Natural killer cell (primary cell): ENCODE measurements at regions not wholly inside any gene's neighbourhood (a gene's known extent, or its start where the extent isn't known, plus 50 kb on each side); places are given as distances from the start of the nearest gene placed in this dataset.

Experiments used
- ATAC-seq, 3 donors: fragments of 150-1000 bp in 2 of 3; fragments of 200-7000 bp in 1 of 3; cut with Tn5 transposase; 1 replicate in 1 of 3; 2 replicates in 2 of 3; pipeline ENCODE4 v1.10.0; 2021; ENCODE audit warnings: mild to moderate bottlenecking in 2 of 3, moderate library complexity in 2 of 3
- DNase-seq, 2 donors: peaks; one replicate each; pipeline versions ENCODE4 v3.0.0 to v3.0.0-alpha.2; 2013 to 2021; ENCODE audit warnings: mixed read lengths in 1 of 2
- H3K27ac ChIP-seq: one replicate; pipeline ENCODE4 v1.5.1; 2013; ENCODE audit warnings: mild to moderate bottlenecking, low read length
- H3K27me3 ChIP-seq: one replicate; pipeline ENCODE4 v1.6.1; 2013; ENCODE audit warnings: low read length; ENCODE audit not compliant: control insufficient read depth, insufficient read depth
- H3K36me3 ChIP-seq: one replicate; pipeline ENCODE4 v1.6.1; 2013; ENCODE audit warnings: low read length; ENCODE audit not compliant: control insufficient read depth, insufficient read depth
- H3K4me1 ChIP-seq: one replicate; pipeline ENCODE4 v1.6.1; 2013; ENCODE audit warnings: low read length; ENCODE audit not compliant: control insufficient read depth, insufficient read depth
- H3K4me3 ChIP-seq: one replicate; pipeline ENCODE4 v1.5.1; 2013; ENCODE audit warnings: low read length
- H3K9me3 ChIP-seq: one replicate; pipeline ENCODE4 v1.6.1; 2013; ENCODE audit warnings: low read length; ENCODE audit not compliant: control insufficient read depth, insufficient read depth
- H3K27ac Mint-ChIP-seq, 2 donors: one replicate each; pipeline ENCODE4 v1.8.0; 2022; ENCODE audit warnings: mild to moderate bottlenecking in 2 of 2, mixed read lengths in 2 of 2, moderate library complexity in 1 of 2
- H3K27me3 Mint-ChIP-seq, 2 donors: one replicate each; pipeline ENCODE4 v1.8.0; 2022; ENCODE audit warnings: low read depth in 2 of 2, mixed read lengths in 2 of 2
- H3K36me3 Mint-ChIP-seq: one replicate; pipeline ENCODE4 v1.8.0; 2022; ENCODE audit warnings: mixed read lengths
- H3K4me1 Mint-ChIP-seq, 2 donors: one replicate each; pipeline ENCODE4 v1.8.0; 2022; ENCODE audit warnings: mixed read lengths in 2 of 2
- H3K4me3 Mint-ChIP-seq: one replicate; pipeline ENCODE4 v1.8.0; 2022; ENCODE audit warnings: mild to moderate bottlenecking, moderate library complexity, mixed read lengths
- H3K9me3 Mint-ChIP-seq, 2 donors: one replicate each; pipeline ENCODE4 v1.8.0; 2022; ENCODE audit warnings: mixed read lengths in 2 of 2
- WGBS: methylation state at CpG from one replicate; pipeline ENCODE4 v1.1.7; 2013; ENCODE audit warnings: missing lambda C conversion rate; ENCODE audit not compliant: insufficient coverage; 5-methylcytosine and 5-hydroxymethylcytosine counted together
- intact Hi-C: fragments of 100-400 bp; cut with micrococcal nuclease; formaldehyde crosslinking; loops from one replicate; pipeline ENCODE4 v1.14.2; 2022
- TF ChIP-seq, protein P1 (sequence below): fragments of 200-600 bp; IDR thresholded peaks from one replicate; pipeline ENCODE4 v1.8.0; 2022; ENCODE audit warnings: antibody characterized with exemption

DNA sequence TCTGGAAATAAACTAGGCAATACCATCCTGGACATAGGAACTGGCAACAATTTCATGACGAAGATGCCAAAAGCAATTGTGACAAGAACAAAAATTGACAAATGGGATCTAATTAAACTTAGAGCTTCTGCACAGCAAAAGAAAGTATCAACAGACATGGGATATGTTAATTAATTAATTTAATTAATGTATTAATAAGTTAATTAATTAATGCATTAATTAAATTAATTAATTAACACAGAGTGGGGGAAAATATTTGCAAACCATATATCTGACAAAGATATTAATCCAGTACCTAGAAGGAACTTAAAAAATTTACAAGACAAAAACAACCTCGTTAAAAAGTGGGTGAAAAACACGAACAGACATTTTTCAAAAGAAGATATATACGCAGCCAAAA, 83.6 kb downstream of the GCC1 start:
- 90% methylated on average over 2 of the region's 4 CpGs for WGBS
- ATAC-seq = no peak
- no peaks in the 10 kb centered on the region for H3K9me3 Mint-ChIP-seq
- H3K27ac Mint-ChIP-seq = no peak overlapping the region
- H3K27ac ChIP-seq = no peak overlapping the region
- no peak overlapping the region for H3K4me3 ChIP-seq
- no peak for DNase-seq
- H3K27me3 Mint-ChIP-seq = peaks cover 25 to 70% of the 10 kb centered on the region in 2 donors
- H3K36me3 Mint-ChIP-seq = no peaks in the 10 kb centered on the region
- no peaks in the 10 kb centered on the region for H3K9me3 ChIP-seq
- no peaks in the 10 kb centered on the region for H3K36me3 ChIP-seq
- intact Hi-C loops = no loop called here
- TF ChIP-seq, protein P1, sequence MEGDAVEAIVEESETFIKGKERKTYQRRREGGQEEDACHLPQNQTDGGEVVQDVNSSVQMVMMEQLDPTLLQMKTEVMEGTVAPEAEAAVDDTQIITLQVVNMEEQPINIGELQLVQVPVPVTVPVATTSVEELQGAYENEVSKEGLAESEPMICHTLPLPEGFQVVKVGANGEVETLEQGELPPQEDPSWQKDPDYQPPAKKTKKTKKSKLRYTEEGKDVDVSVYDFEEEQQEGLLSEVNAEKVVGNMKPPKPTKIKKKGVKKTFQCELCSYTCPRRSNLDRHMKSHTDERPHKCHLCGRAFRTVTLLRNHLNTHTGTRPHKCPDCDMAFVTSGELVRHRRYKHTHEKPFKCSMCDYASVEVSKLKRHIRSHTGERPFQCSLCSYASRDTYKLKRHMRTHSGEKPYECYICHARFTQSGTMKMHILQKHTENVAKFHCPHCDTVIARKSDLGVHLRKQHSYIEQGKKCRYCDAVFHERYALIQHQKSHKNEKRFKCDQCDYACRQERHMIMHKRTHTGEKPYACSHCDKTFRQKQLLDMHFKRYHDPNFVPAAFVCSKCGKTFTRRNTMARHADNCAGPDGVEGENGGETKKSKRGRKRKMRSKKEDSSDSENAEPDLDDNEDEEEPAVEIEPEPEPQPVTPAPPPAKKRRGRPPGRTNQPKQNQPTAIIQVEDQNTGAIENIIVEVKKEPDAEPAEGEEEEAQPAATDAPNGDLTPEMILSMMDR = no peak
- H3K4me1 ChIP-seq = no peaks in the 10 kb centered on the region
- no peaks in the 10 kb centered on the region for H3K4me1 Mint-ChIP-seq
- no peaks in the 10 kb centered on the region for H3K27me3 ChIP-seq
- H3K4me3 Mint-ChIP-seq = no peak overlapping the region

GRCh38 chr7:127487381-127487780, 94.9 kb upstream of the ZNF800 start:
- TF ChIP-seq, protein P1 = no peak

GRCh38 chr7:127486654-127487053, 94.1 kb upstream of the ZNF800 start:
- peaks cover 5% of the 10 kb centered on the region for H3K27me3 ChIP-seq
- Mint-ChIP-seq H3K36me3 (no peaks in the 10 kb centered on the region), H3K4me3 (no peak overlapping the region), H3K27ac (no peak overlapping the region), H3K4me1 (no peaks in the 10 kb centered on the region), H3K9me3 (no peaks in the 10 kb centered on the region), H3K27me3 (peaks cover 25 to 55% of the 10 kb centered on the region in 2 donors)
- H3K9me3 ChIP-seq = no peaks in the 10 kb centered on the region
- H3K36me3 ChIP-seq = no peaks in the 10 kb centered on the region
- no peak overlapping the region for H3K4me3 ChIP-seq
- WGBS = 48% methylated on average over 3 of the region's 3 CpGs
- no peak for ATAC-seq
- no peak for DNase-seq
- intact Hi-C loops = no loop called here
- no peaks in the 10 kb centered on the region for H3K4me1 ChIP-seq
- H3K27ac ChIP-seq = no peak overlapping the region
- TF ChIP-seq, protein P1 = no peak

More at GRCh38 chr7:127487381-127487780, 94.9 kb upstream of the ZNF800 start:
- 79% methylated on average over 3 of the region's 3 CpGs for WGBS
- peaks cover 3% of the 10 kb centered on the region for H3K27me3 ChIP-seq
- H3K9me3 ChIP-seq = no peaks in the 10 kb centered on the region
- Mint-ChIP-seq H3K9me3 (no peaks in the 10 kb centered on the region), H3K36me3 (no peaks in the 10 kb centered on the region), H3K27me3 (peaks cover 21 to 49% of the 10 kb centered on the region in 2 donors), H3K4me3 (no peak overlapping the region), H3K27ac (no peak overlapping the region), H3K4me1 (no peaks in the 10 kb centered on the region)
- no peak for DNase-seq
- no peak overlapping the region for H3K4me3 ChIP-seq
- no peaks in the 10 kb centered on the region for H3K36me3 ChIP-seq
- intact Hi-C loops = no loop called here
- H3K27ac ChIP-seq = no peak overlapping the region
- no peaks in the 10 kb centered on the region for H3K4me1 ChIP-seq
- no peak for ATAC-seq

DNA sequence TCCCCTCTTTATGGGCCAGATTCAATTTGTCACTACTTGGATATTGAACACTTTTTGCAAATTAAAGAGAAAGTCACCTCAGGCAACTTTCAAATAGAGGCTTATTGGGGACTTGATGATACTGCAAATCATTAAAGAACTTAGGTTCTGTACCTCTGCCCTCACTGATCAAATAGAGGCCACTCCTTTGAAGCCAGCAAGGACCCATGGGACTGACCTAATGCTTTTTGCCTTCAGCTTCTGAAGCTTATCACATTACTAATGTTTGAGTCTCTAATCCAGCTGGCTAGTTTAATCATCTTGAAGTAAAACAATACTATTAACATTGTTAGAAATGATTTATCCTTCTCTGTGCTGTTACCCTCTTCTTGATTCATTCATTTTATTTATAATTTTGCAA, 93.0 kb upstream of the ZNF800 start:
- no peak overlapping the region for H3K4me3 Mint-ChIP-seq
- H3K4me1 ChIP-seq = no peaks in the 10 kb centered on the region
- H3K9me3 Mint-ChIP-seq = no peaks in the 10 kb centered on the region
- no peaks in the 10 kb centered on the region for H3K36me3 Mint-ChIP-seq
- TF ChIP-seq, protein P1 = no peak
- H3K4me1 Mint-ChIP-seq = no peaks in the 10 kb centered on the region
- intact Hi-C loops = no loop called here
- no peak overlapping the region for H3K27ac ChIP-seq
- peaks cover 2% of the 10 kb centered on the region for H3K27me3 ChIP-seq
- ATAC-seq (no peak), DNase-seq (no peak)
- H3K36me3 ChIP-seq = no peaks in the 10 kb centered on the region
- H3K9me3 ChIP-seq = no peaks in the 10 kb centered on the region
- H3K27ac Mint-ChIP-seq = no peak overlapping the region
- H3K27me3 Mint-ChIP-seq = peaks cover 21 to 56% of the 10 kb centered on the region in 2 donors
- no peak overlapping the region for H3K4me3 ChIP-seq
